OCI-LY7 (cell line): ENCODE measurements at regions not wholly inside any gene's neighbourhood (a gene's known extent, or its start where the extent isn't known, plus 50 kb on each side); places are given as distances from the start of the nearest gene placed in this dataset.

Source experiments
- CTCF ChIP-seq: fragments of 200-600 bp; sonication (generic); conservative IDR thresholded peaks from 2 replicates; pipeline ENCODE4 v1.5.1; 2014; ENCODE audit warnings: mild to moderate bottlenecking, antibody characterized with exemption, low read length, moderate library complexity, mixed read lengths
- EZH2phosphoT487 ChIP-seq: fragments of 200-600 bp; sonication (generic); IDR thresholded peaks from 2 replicates; pipeline ENCODE4 v1.6.1; 2018; ENCODE audit warnings: low read depth, borderline replicate concordance, mild to moderate bottlenecking, mixed run types, antibody characterized with exemption, low read length, moderate library complexity, mixed read lengths

GRCh38 chrX:104445591-104445990 lies 120.4 kb upstream of the IL1RAPL2 start:
- no peak for TF ChIP-seq CTCF
- TF ChIP-seq EZH2phosphoT487: no peak
